ENCODE measurements at regions not wholly inside any gene's neighbourhood (a gene's known extent, or its start where the extent isn't known, plus 50 kb on each side); places are given as distances from the start of the nearest gene placed in this dataset.

DNA sequence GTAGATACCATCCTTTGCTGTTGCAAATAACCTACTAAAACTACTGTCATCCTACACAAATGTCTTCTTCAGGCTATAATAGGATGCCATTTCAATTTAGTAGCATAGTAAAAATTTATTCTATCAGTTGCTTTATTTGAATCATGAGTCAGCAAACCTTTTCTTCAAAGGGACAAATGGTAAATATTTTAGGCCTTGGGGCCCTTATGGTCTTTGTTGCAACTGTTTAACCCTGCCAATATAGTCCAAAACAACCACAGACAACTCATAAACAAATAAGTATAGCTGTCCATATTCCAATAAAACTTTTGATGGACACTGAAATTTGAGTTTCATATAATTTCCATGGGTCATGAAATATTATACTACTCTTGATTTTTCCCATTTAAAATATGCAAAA, 54.0 kb upstream of the CCBE1 start:
- no peak for DNase-seq

- DNase-seq, result no peak
Measured at GRCh38 chr18:59748628-59749360, 51.6 kb upstream of the CCBE1 start.

Data from NCI-H446 (cell line).